Choroid plexus epithelial cell (primary cell): ENCODE measurements at regions not wholly inside any gene's neighbourhood (a gene's known extent, or its start where the extent isn't known, plus 50 kb on each side); places are given as distances from the start of the nearest gene placed in this dataset.
"Not testable (repeated sequence)": the region's sequence is repeated elsewhere in the genome, so short reads cannot be mapped to it uniquely, and the experiment has no call there.

ENCODE experiments used
- DNase-seq: peaks from one replicate; pipeline ENCODE4 v3.0.0-alpha.2; 2010; ENCODE audit warnings: low read depth
- H3K4me3 ChIP-seq: 2 replicates; pipeline ENCODE4 v1.5.1; 2011; ENCODE audit warnings: low read depth, mild to moderate bottlenecking, control low read depth, low read length, moderate library complexity
- CTCF ChIP-seq: conservative IDR thresholded peaks from 2 replicates; pipeline ENCODE4 v1.5.1; 2011; ENCODE audit warnings: low read depth, mild to moderate bottlenecking, control low read depth, inconsistent platforms, low read length, moderate library complexity

GRCh38 chr1:10920063-10920626 lies 92.3 kb upstream of the TARDBP start:
- TF ChIP-seq CTCF = no peak
- no peak overlapping the region for H3K4me3 ChIP-seq
- DNase-seq = no peak

DNA sequence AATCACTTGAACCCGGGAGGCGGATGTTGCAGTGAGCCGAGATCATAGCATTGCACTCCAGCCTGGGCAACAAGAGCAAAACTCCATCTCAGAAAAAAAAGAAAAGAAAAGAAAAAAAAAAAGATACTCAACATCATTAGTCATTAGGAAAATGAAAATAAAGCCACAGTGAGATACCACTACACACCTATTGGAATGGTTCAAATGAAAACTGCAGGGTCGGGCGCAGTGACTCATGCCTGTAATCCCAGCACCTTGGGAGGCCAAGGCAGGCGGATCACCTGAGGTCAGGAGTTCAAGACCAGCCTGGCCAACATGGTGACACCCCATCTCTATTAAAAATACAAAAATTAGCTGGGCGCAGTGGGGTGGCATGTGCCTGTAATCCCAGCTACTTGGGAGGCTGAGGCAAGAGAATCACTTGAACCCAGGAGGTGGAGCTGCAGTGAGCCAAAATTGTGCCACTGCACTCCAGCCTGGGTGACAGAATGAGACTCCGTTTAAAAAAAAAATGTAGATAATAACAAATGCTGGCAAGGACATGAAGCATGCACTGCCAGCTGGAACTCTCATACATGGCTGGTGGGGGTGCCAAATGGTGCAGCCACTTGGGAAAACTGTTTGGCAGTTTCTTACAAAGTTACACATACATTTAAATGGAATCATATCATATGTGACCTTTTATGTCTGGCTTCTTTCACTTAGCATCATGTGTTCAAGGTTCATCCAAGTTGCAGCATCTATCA lies 90.0 kb upstream of the TARDBP start:
- DNase-seq, H3K4me3 ChIP-seq: not testable (repeated sequence)

GRCh38 chr1:10924030-10924429 lies 88.4 kb upstream of the TARDBP start:
- no peak overlapping the region for H3K4me3 ChIP-seq
- no peak for DNase-seq
- TF ChIP-seq CTCF = no peak

- no peak overlapping the region for H3K4me3 ChIP-seq
- no peak for DNase-seq
- no peak for TF ChIP-seq CTCF
Measured at GRCh38 chr1:10928654-10929053, 83.8 kb upstream of the TARDBP start.

DNA sequence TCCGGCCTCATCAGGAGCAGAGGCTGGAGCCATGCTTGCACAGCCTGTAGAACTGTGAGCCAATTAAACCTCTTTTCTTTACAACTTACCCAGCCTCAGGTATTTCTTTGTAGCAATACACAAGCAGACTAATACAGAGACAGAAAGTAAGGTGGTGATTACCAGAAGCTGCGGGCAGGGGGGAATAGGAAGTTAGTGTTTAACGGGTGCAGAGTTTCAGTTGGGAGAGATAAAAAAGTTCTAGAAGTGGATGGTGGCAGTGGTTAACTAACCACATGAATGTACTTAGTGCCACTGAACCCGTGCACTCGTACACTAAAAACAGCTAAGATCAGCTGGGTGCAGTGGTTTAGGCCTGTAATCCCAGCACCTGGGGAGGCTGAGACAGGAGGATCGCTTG lies 80.4 kb upstream of the TARDBP start:
- DNase-seq = no peak
- no peak overlapping the region for H3K4me3 ChIP-seq
- TF ChIP-seq CTCF = no peak

- H3K4me3 ChIP-seq = no peak overlapping the region
- DNase-seq = no peak
- no peak for TF ChIP-seq CTCF
Measured at GRCh38 chr1:10934150-10934818, 78.2 kb upstream of the TARDBP start.

DNA sequence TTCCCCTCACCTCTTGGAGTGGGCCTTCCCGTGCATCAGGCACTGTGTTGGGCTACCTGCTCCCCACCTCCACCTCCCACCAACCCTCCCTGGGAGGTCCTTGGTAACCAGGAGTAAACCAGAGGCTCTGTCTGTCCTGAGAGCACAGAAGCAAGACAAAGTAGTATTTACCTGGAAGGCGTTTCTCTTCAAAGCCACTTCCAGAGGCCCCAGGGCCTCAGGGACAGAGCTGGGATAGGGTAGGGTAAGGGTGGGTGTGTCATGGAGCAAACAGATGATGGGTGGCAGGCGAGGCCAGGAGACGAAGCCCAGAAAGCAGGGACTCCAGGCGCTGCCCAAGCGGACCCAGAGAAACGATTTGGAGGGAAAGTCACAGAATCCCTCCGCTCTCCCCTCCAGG lies 77.2 kb upstream of the TARDBP start:
- TF ChIP-seq CTCF = no peak
- H3K4me3 ChIP-seq = no peak overlapping the region
- DNase-seq = no peak
